ENCODE measurements at regions not wholly inside any gene's neighbourhood (a gene's known extent, or its start where the extent isn't known, plus 50 kb on each side); places are given as distances from the start of the nearest gene placed in this dataset.

DNA sequence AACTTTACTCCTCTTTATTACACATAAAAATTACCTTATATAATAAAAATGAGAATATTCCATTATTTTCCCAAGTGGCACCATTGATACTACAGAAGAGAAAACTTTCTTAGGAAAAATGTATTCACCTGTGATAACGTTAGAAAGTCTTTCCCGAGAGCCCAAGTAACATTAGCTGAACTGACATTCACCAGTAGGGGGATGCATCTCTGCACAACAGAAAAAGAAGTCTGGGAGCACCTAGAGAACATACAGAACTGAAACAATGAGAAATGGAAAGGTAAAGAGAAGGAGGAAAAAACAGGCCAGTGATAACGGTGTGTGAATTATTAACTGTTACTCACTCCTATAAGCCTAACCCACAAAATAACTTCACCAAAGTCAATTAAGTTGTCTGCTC is 423.3 kb downstream of the CENPC start:
- TF ChIP-seq, protein P1, sequence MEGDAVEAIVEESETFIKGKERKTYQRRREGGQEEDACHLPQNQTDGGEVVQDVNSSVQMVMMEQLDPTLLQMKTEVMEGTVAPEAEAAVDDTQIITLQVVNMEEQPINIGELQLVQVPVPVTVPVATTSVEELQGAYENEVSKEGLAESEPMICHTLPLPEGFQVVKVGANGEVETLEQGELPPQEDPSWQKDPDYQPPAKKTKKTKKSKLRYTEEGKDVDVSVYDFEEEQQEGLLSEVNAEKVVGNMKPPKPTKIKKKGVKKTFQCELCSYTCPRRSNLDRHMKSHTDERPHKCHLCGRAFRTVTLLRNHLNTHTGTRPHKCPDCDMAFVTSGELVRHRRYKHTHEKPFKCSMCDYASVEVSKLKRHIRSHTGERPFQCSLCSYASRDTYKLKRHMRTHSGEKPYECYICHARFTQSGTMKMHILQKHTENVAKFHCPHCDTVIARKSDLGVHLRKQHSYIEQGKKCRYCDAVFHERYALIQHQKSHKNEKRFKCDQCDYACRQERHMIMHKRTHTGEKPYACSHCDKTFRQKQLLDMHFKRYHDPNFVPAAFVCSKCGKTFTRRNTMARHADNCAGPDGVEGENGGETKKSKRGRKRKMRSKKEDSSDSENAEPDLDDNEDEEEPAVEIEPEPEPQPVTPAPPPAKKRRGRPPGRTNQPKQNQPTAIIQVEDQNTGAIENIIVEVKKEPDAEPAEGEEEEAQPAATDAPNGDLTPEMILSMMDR (IDR thresholded peaks at IDR 0.05; ENCODE audit: insufficient read depth, low read length), result no peak
- TF ChIP-seq POLR2AphosphoS5 (IDR thresholded peaks at IDR 0.05; ENCODE audit: low read depth) (no peak), GABPA (IDR thresholded peaks at IDR 0.05; ENCODE audit: low read depth) (no peak), SPI1 (IDR thresholded peaks at IDR 0.05; ENCODE audit: borderline replicate concordance, low read depth) (no peak)

Measured in HL-60 (cell line).